ENCODE measurements at regions not wholly inside any gene's neighbourhood (a gene's known extent, or its start where the extent isn't known, plus 50 kb on each side); places are given as distances from the start of the nearest gene placed in this dataset.

- Histone ChIP-seq H3K27me3 (no peaks in the 10 kb centered on the region), H3K27ac (no peak overlapping the region), H3K36me3 (no peaks in the 10 kb centered on the region), H3K4me3 (no peak overlapping the region), H3K9me3 (no peaks in the 10 kb centered on the region), H3K4me1 (no peaks in the 10 kb centered on the region)
- no peak for DNase-seq
- intact Hi-C loops (cut with DNase I; ENCODE audit: low total_unique reads), result no loop called here
- no peak for TF ChIP-seq POLR2A (IDR thresholded peaks at IDR 0.05)
- no peak for TF ChIP-seq CTCF (IDR thresholded peaks at IDR 0.05)
Measured at GRCh38 chr7:46220066-46220630, 299.1 kb upstream of the IGFBP3 start.

DNA sequence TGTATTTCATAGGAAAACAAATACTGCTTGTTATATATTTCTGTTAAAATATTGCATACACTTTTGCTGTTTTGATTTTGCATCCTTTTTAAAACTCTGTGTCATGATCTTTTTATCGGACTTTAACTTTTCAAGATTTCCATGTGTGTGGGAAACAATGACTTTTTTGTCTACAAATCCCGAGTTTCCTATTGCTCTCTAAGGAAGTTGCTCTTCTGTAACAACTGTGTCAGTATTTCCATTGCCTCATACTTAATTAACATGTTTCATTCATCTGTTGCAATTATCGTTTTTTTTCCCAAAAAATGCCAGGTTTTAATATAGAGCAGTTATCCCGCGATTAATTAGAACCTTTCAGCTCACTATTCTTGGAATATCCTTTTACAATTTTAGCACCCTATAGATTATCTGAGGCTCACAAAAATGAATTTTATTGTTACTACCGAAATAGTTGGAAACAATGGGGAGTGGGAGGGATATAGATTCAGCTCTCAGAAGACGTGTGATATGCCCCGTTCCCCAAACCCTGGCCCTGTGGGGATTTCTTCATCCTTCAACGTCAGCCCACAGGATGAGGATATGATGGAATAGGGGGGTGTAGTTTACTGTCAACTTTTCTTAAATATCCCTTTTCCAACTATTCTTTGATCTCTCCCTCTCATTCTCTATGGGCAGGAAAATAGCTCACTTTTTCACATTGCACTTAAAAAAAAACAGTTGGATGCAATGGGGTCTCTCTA is 297.6 kb upstream of the IGFBP3 start:
- H3K4me1 ChIP-seq, result no peaks in the 10 kb centered on the region
- H3K9me3 ChIP-seq, result no peaks in the 10 kb centered on the region
- DNase-seq, result no peak
- no peak overlapping the region for H3K27ac ChIP-seq
- no peak overlapping the region for H3K4me3 ChIP-seq
- H3K36me3 ChIP-seq, result no peaks in the 10 kb centered on the region
- no peak for TF ChIP-seq CTCF (IDR thresholded peaks at IDR 0.05)
- no peak for TF ChIP-seq POLR2A (IDR thresholded peaks at IDR 0.05)
- intact Hi-C loops (cut with DNase I; ENCODE audit: low total_unique reads), result no loop called here
- H3K27me3 ChIP-seq, result no peaks in the 10 kb centered on the region

- Histone ChIP-seq H3K36me3 (no peaks in the 10 kb centered on the region), H3K27ac (no peak overlapping the region), H3K9me3 (no peaks in the 10 kb centered on the region), H3K27me3 (no peaks in the 10 kb centered on the region), H3K4me3 (no peak overlapping the region), H3K4me1 (no peaks in the 10 kb centered on the region)
- TF ChIP-seq POLR2A (IDR thresholded peaks at IDR 0.05), result no peak
- no peak for TF ChIP-seq CTCF (IDR thresholded peaks at IDR 0.05)
- DNase-seq, result no peak
- intact Hi-C loops (cut with DNase I; ENCODE audit: low total_unique reads), result no loop called here
Measured at GRCh38 chr7:46215987-46216567, 295.0 kb upstream of the IGFBP3 start.

DNA sequence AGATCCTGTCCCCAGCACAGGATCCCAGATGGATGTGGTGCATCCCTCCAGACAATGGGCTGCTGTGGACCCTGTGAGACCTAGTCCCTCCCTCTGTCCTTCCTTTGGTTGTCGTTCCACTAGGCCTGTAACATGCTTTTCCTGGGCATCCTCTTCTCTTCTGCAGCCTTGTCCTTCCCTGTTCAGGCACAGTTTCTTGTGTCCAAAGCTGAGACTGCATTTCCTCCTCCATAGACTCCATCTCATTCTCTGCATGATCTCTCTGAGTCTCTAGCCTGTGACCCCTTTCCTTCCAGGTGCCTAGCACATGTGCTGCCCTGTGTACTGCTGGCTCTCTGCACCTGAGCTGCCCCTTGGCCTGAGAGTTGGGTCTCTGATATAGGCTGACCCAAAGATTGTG is 293.5 kb upstream of the IGFBP3 start:
- intact Hi-C loops (cut with DNase I; ENCODE audit: low total_unique reads), result no loop called here
- no peak overlapping the region for H3K27ac ChIP-seq
- TF ChIP-seq CTCF (IDR thresholded peaks at IDR 0.05) (no peak), POLR2A (IDR thresholded peaks at IDR 0.05) (no peak)
- DNase-seq, result no peak
- no peaks in the 10 kb centered on the region for H3K4me1 ChIP-seq
- H3K36me3 ChIP-seq, result no peaks in the 10 kb centered on the region
- H3K27me3 ChIP-seq, result no peaks in the 10 kb centered on the region
- no peak overlapping the region for H3K4me3 ChIP-seq
- no peaks in the 10 kb centered on the region for H3K9me3 ChIP-seq

GRCh38 chr7:46213154-46213537 is 292.1 kb upstream of the IGFBP3 start:
- Histone ChIP-seq H3K36me3 (no peaks in the 10 kb centered on the region), H3K27me3 (no peaks in the 10 kb centered on the region), H3K9me3 (no peaks in the 10 kb centered on the region), H3K27ac (no peak overlapping the region), H3K4me1 (no peaks in the 10 kb centered on the region), H3K4me3 (no peak overlapping the region)
- intact Hi-C loops (cut with DNase I; ENCODE audit: low total_unique reads), result no loop called here
- no peak for DNase-seq
- no peak for TF ChIP-seq CTCF (IDR thresholded peaks at IDR 0.05)
- TF ChIP-seq POLR2A (IDR thresholded peaks at IDR 0.05), result no peak
